Tibial nerve (tissue), 4 donors: ENCODE measurements at regions not wholly inside any gene's neighbourhood (a gene's known extent, or its start where the extent isn't known, plus 50 kb on each side); places are given as distances from the start of the nearest gene placed in this dataset.

Source experiments
- EP300 ChIP-seq, 2 donors: sonication (generic); formaldehyde crosslinking; IDR thresholded peaks; one replicate each; pipeline ENCODE4 v1.6.1; 2017; ENCODE audit warnings: antibody characterized with exemption in 2 of 2, mild to moderate bottlenecking in 1 of 2
- POLR2A ChIP-seq, 2 donors: fragments of 450-650 bp; IDR thresholded peaks; one replicate each; pipeline ENCODE4 v1.6.1; 2017; ENCODE audit warnings: antibody characterized with exemption in 2 of 2, mild to moderate bottlenecking in 2 of 2, moderate library complexity in 2 of 2
- TF ChIP-seq, protein P1 (sequence below), 5 experiments: fragments of 200-600 bp in 3 of 5; fragments of 450-650 bp in 2 of 5; sonication (generic) in 3 of 5; IDR thresholded peaks; one replicate each; pipeline ENCODE4 v1.5.1; 2016 to 2019; ENCODE audit warnings: antibody characterized with exemption in 5 of 5, mild to moderate bottlenecking in 3 of 5, moderate library complexity in 2 of 5

DNA sequence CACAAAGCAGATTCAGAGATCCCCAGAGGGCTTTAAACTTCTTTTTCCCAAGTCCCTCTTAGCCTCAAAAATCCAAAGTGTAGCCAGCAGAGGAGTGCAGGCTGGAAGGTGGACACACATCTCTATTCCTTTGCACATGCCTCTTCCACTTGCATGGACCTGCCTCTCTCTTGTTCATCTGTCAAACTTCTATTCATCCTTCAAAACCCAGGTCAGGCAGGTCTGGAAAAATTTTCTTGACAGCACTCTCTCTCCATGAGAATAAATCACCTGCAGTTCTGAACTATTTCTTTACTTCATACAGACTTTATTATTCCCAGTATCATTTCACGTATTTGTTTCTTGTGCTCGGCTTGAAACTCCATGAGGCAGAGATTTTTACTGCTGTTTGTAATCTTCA is 127.5 kb downstream of the SS18 start:
- TF ChIP-seq, protein P1, sequence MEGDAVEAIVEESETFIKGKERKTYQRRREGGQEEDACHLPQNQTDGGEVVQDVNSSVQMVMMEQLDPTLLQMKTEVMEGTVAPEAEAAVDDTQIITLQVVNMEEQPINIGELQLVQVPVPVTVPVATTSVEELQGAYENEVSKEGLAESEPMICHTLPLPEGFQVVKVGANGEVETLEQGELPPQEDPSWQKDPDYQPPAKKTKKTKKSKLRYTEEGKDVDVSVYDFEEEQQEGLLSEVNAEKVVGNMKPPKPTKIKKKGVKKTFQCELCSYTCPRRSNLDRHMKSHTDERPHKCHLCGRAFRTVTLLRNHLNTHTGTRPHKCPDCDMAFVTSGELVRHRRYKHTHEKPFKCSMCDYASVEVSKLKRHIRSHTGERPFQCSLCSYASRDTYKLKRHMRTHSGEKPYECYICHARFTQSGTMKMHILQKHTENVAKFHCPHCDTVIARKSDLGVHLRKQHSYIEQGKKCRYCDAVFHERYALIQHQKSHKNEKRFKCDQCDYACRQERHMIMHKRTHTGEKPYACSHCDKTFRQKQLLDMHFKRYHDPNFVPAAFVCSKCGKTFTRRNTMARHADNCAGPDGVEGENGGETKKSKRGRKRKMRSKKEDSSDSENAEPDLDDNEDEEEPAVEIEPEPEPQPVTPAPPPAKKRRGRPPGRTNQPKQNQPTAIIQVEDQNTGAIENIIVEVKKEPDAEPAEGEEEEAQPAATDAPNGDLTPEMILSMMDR (IDR thresholded peaks at IDR 0.05): no peak
- TF ChIP-seq POLR2A (IDR thresholded peaks at IDR 0.05): no peak
- no peak for TF ChIP-seq EP300 (IDR thresholded peaks at IDR 0.05)
